Panc1 (cell line): ENCODE measurements at regions not wholly inside any gene's neighbourhood (a gene's known extent, or its start where the extent isn't known, plus 50 kb on each side); places are given as distances from the start of the nearest gene placed in this dataset.

Experiments
- CTCF ChIP-seq: fragments of 450-650 bp; IDR thresholded peaks from 2 replicates; pipeline ENCODE4 v1.5.1; 2017; ENCODE audit warnings: mild to moderate bottlenecking
- POLR2AphosphoS5 ChIP-seq: IDR thresholded peaks from 2 replicates; pipeline ENCODE4 v1.6.1; 2012; ENCODE audit warnings: mild to moderate bottlenecking, low read depth, low read length, moderate library complexity
- REST ChIP-seq, 2 experiments: IDR thresholded peaks; 2 replicates each; pipeline ENCODE4 v1.6.1; 2011 to 2012; ENCODE audit warnings: low read depth in 2 of 2, control low read depth in 1 of 2, low read length in 1 of 2, mild to moderate bottlenecking in 1 of 2, moderate library complexity in 1 of 2; ENCODE audit not compliant: insufficient read depth in 1 of 2
- SIN3A ChIP-seq: IDR thresholded peaks from 2 replicates; pipeline ENCODE4 v1.6.1; 2012; ENCODE audit warnings: low read depth, mild to moderate bottlenecking, low read length, moderate library complexity, borderline replicate concordance; ENCODE audit not compliant: insufficient read depth
- TCF7L2 ChIP-seq: IDR thresholded peaks from 2 replicates; pipeline ENCODE4 v1.6.1; 2011; ENCODE audit warnings: mild to moderate bottlenecking, low read depth, low read length, inconsistent platforms

- TF ChIP-seq CTCF (no peak), REST (IDR thresholded peaks at IDR 0.05; ENCODE audit: insufficient read depth in 1 of 2, low read depth in 2 of 2, low read length in 1 of 2) (no peak), POLR2AphosphoS5 (no peak), SIN3A (no peak), TCF7L2 (no peak)
Observed at GRCh38 chr18:40624959-40625358, 1330.1 kb upstream of the PIK3C3 start.
